OCI-LY3 (cell line): ENCODE measurements at regions not wholly inside any gene's neighbourhood (a gene's known extent, or its start where the extent isn't known, plus 50 kb on each side); places are given as distances from the start of the nearest gene placed in this dataset.

Experiments used
- EZH2phosphoT487 ChIP-seq: fragments of 200-600 bp; shearing (Covaris generic); IDR thresholded peaks from 2 replicates; pipeline ENCODE4 v1.6.1; 2018; ENCODE audit warnings: antibody characterized with exemption, mixed run types, low read depth
- TF ChIP-seq, protein P1 (sequence below): fragments of 200-600, 300-600 bp; sonication (generic); IDR thresholded peaks from 2 replicates; pipeline ENCODE4 v1.5.1; 2014; ENCODE audit warnings: antibody characterized with exemption, low read length, low read depth

DNA sequence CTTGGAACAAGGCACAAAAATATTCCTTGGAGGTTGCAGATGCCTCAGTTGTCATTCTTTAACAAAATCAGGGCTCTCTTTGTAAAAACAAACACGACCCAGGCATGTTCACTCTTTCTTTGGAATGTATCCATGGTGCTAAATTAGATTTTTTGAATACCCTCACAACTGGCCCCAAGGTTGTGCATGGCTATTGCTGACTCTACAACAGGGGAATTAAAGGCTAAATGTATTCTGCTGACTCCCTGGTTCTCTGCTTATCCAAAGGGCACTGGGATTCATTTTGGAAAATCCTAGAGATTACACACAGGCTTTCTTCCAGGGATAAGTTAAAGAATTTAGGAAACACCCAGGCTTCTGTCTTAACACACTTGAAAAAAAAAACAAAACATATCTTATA, 332.5 kb downstream of the WDR11 start:
- TF ChIP-seq, protein P1, sequence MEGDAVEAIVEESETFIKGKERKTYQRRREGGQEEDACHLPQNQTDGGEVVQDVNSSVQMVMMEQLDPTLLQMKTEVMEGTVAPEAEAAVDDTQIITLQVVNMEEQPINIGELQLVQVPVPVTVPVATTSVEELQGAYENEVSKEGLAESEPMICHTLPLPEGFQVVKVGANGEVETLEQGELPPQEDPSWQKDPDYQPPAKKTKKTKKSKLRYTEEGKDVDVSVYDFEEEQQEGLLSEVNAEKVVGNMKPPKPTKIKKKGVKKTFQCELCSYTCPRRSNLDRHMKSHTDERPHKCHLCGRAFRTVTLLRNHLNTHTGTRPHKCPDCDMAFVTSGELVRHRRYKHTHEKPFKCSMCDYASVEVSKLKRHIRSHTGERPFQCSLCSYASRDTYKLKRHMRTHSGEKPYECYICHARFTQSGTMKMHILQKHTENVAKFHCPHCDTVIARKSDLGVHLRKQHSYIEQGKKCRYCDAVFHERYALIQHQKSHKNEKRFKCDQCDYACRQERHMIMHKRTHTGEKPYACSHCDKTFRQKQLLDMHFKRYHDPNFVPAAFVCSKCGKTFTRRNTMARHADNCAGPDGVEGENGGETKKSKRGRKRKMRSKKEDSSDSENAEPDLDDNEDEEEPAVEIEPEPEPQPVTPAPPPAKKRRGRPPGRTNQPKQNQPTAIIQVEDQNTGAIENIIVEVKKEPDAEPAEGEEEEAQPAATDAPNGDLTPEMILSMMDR: no peak
- no peak for TF ChIP-seq EZH2phosphoT487
